ENCODE measurements at regions not wholly inside any gene's neighbourhood (a gene's known extent, or its start where the extent isn't known, plus 50 kb on each side); places are given as distances from the start of the nearest gene placed in this dataset.

- no peak for DNase-seq (ENCODE audit: low spot score)
- WGBS = 90% methylated on average over 10 of the region's 10 CpGs
- Histone ChIP-seq H3K9ac (ENCODE audit: low read depth in 1 of 2, low read length in 2 of 2) (no peak overlapping the region), H3K4me1 (ENCODE audit: control insufficient read depth in 4 of 4, insufficient read depth in 4 of 4, low read length in 3 of 4) (no peaks in the 10 kb centered on the region), H3K36me3 (ENCODE audit: control insufficient read depth in 4 of 4, insufficient read depth in 3 of 4, low read depth in 1 of 4, low read length in 3 of 4) (no peaks in the 10 kb centered on the region), H3K9me3 (ENCODE audit: control insufficient read depth in 4 of 4, low read length in 3 of 4) (peaks cover 3 to 8% (median 4%) of the 10 kb centered on the region in 4 donors), H3K27ac (ENCODE audit: low read depth in 1 of 2, low read length in 2 of 2) (no peak overlapping the region), H3K4me3 (ENCODE audit: low read depth in 1 of 3, low read length in 3 of 3) (no peak overlapping the region), H3K27me3 (ENCODE audit: control insufficient read depth in 4 of 4, insufficient read depth in 4 of 4, low read length in 3 of 4) (no peaks in the 10 kb centered on the region)
- TF ChIP-seq ZBTB33 (IDR thresholded peaks at IDR 0.05) = no peak
- no peak for TF ChIP-seq ATF3 (IDR thresholded peaks at IDR 0.05)
- TF ChIP-seq MAX (IDR thresholded peaks at IDR 0.05) = no peak
- no peak for TF ChIP-seq HNF4A (conservative IDR thresholded peaks at IDR 0.05)
- TF ChIP-seq FOXA1 (IDR thresholded peaks at IDR 0.05) = no peak
- TF ChIP-seq SP1 (IDR thresholded peaks at IDR 0.05) = no peak
- TF ChIP-seq RXRA (IDR thresholded peaks at IDR 0.05) = no peak
- no peak for TF ChIP-seq NR2F2 (IDR thresholded peaks at IDR 0.05)
- no peak for TF ChIP-seq RAD21 (IDR thresholded peaks at IDR 0.05)
- TF ChIP-seq GABPA (IDR thresholded peaks at IDR 0.05 in 1 of 2, conservative IDR thresholded peaks at IDR 0.05 in 1 of 2) = no peak
- TF ChIP-seq FOXA2 (IDR thresholded peaks at IDR 0.05) = no peak
- TF ChIP-seq CTCF (IDR thresholded peaks at IDR 0.05; ENCODE audit: low read depth, low read length, missing input control) = no peak
- TF ChIP-seq TAF1 (conservative IDR thresholded peaks at IDR 0.05) = no peak
- TF ChIP-seq EGR1 (IDR thresholded peaks at IDR 0.05; ENCODE audit: low read depth in 2 of 2) = no peak
- TF ChIP-seq JUND (IDR thresholded peaks at IDR 0.05) = no peak
- no peak for TF ChIP-seq HNF4G (IDR thresholded peaks at IDR 0.05)
- no peak for TF ChIP-seq REST (IDR thresholded peaks at IDR 0.05)
- TF ChIP-seq YY1 (IDR thresholded peaks at IDR 0.05) = no peak
These were observed 1139.3 kb upstream of the CELF2 start for GRCh38 chr10:9878383-9878782.
